ENCODE measurements at regions not wholly inside any gene's neighbourhood (a gene's known extent, or its start where the extent isn't known, plus 50 kb on each side); places are given as distances from the start of the nearest gene placed in this dataset.

- no peak for TF ChIP-seq CTCF (IDR thresholded peaks at IDR 0.05; ENCODE audit: low read depth, low read length, poor library complexity, severe bottlenecking)
- no peak for TF ChIP-seq EZH2phosphoT487 (IDR thresholded peaks at IDR 0.05; ENCODE audit: borderline replicate concordance, low read length)
Observed at GRCh38 chr3:64358853-64359252, 133.6 kb upstream of the PRICKLE2 start.
